SK-N-SH (cell line): ENCODE measurements at regions not wholly inside any gene's neighbourhood (a gene's known extent, or its start where the extent isn't known, plus 50 kb on each side); places are given as distances from the start of the nearest gene placed in this dataset.

Source experiments
- CTCF ChIA-PET: fragments of 300-600, 350-600 bp; formaldehyde crosslinking; extraction: SDS; loops from one replicate; lab custom pipeline; 2021; lab: Yijun Ruan, JAX
- POLR2A ChIA-PET: fragments of 350-600 bp; sonication (Branson Sonifier 250); formaldehyde crosslinking; extraction: SDS; loops from one replicate; lab custom pipeline; 2020; ENCODE audit warnings: antibody characterized with exemption, inconsistent platforms; lab: Yijun Ruan, JAX
- DNase-seq: peaks from one replicate; pipeline ENCODE4 v3.0.0; 2012
- H2AFZ ChIP-seq: fragments of 200-600 bp; sonication (generic); 2 replicates; pipeline ENCODE4 v1.8.1; 2016; ENCODE audit warnings: antibody characterized with exemption, mild to moderate bottlenecking, low read depth
- H3F3A ChIP-seq: fragments of 200-600 bp; sonication (generic); replicated peaks from 2 replicates; pipeline ENCODE3; 2016; ENCODE audit warnings: antibody characterized with exemption, mild to moderate bottlenecking; ENCODE audit not compliant: insufficient read depth
- H3K27ac ChIP-seq, 2 experiments: fragments of 200-500 bp in 1 of 2; fragments of 200-600 bp in 1 of 2; sonication (Bioruptor generic) in 1 of 2; sonication (generic), shearing (Covaris generic) in 1 of 2; 2 replicates each; pipeline versions ENCODE4 v1.5.1 to v1.6.1; 2014 to 2016; ENCODE audit warnings: low read depth in 2 of 2, inconsistent platforms in 1 of 2, low read length in 1 of 2, mild to moderate bottlenecking in 1 of 2, mixed read lengths in 1 of 2
- H3K27me3 ChIP-seq: fragments of 200-600 bp; sonication (generic), shearing (Covaris generic); 2 replicates; pipeline ENCODE4 v1.6.1; 2016; ENCODE audit warnings: mixed run types; ENCODE audit not compliant: insufficient read depth
- H3K36me3 ChIP-seq, 2 experiments: fragments of 200-500 bp in 1 of 2; fragments of 200-600 bp in 1 of 2; sonication (Bioruptor generic) in 1 of 2; sonication (generic) in 1 of 2; replicated peaks in 1 of 2; 2 replicates each; pipeline versions ENCODE3 to v1.5.1; 2014 to 2016; ENCODE audit warnings: low read length in 1 of 2, mild to moderate bottlenecking in 1 of 2; ENCODE audit not compliant: insufficient read depth in 2 of 2, control insufficient read depth in 1 of 2
- H3K4me1 ChIP-seq, 2 experiments: fragments of 200-500 bp in 1 of 2; fragments of 200-600 bp in 1 of 2; sonication (Bioruptor generic) in 1 of 2; sonication (generic), shearing (Covaris generic) in 1 of 2; 2 replicates each; pipeline versions ENCODE4 v1.5.1 to v1.6.1; 2014 to 2016; ENCODE audit warnings: low read depth in 1 of 2, low read length in 1 of 2, mixed run types in 1 of 2; ENCODE audit not compliant: insufficient read depth in 2 of 2, control insufficient read depth in 1 of 2
- H3K4me2 ChIP-seq: fragments of 200-600 bp; sonication (generic), shearing (Covaris generic); 2 replicates; pipeline ENCODE4 v1.6.1; 2017; ENCODE audit warnings: mixed run types
- H3K4me3 ChIP-seq, 2 experiments: fragments of 200-500 bp in 1 of 2; fragments of 200-600 bp in 1 of 2; sonication (Bioruptor generic) in 1 of 2; sonication (generic), shearing (Covaris generic) in 1 of 2; 2 replicates each; pipeline versions ENCODE4 v1.5.1 to v1.8.1; 2014 to 2016; ENCODE audit warnings: low read depth in 2 of 2, inconsistent platforms in 1 of 2, low read length in 1 of 2, mild to moderate bottlenecking in 1 of 2, mixed read lengths in 1 of 2, moderate library complexity in 1 of 2
- H3K79me2 ChIP-seq: fragments of 200-600 bp; sonication (generic); 2 replicates; pipeline ENCODE4 v1.8.1; 2017; ENCODE audit warnings: mild to moderate bottlenecking; ENCODE audit not compliant: insufficient read depth
- H3K9ac ChIP-seq: fragments of 200-600 bp; sonication (generic); 2 replicates; pipeline ENCODE4 v1.6.1; 2017; ENCODE audit warnings: mixed run types
- H3K9me2 ChIP-seq: fragments of 200-600 bp; sonication (generic); 2 replicates; pipeline ENCODE4 v1.6.1; 2017; ENCODE audit warnings: mixed run types
- H3K9me3 ChIP-seq: fragments of 200-600 bp; sonication (generic); 2 replicates; pipeline ENCODE4 v1.6.1; 2017; ENCODE audit warnings: mixed run types, mild to moderate bottlenecking, moderate library complexity
- H4K20me1 ChIP-seq: fragments of 200-600 bp; sonication (generic); 2 replicates; pipeline ENCODE4 v1.6.1; 2017; ENCODE audit warnings: mild to moderate bottlenecking, mixed run types; ENCODE audit not compliant: insufficient read depth
- CHD2 ChIP-seq: fragments of 150-350 bp; IDR thresholded peaks from 2 replicates; pipeline ENCODE4 v1.6.1; 2018; ENCODE audit warnings: low read length; ENCODE audit not compliant: partially characterized antibody
- CTCF ChIP-seq: fragments of 200-600 bp; sonication (generic); IDR thresholded peaks from 2 replicates; pipeline ENCODE4 v1.6.1; 2017; ENCODE audit warnings: antibody characterized with exemption, mild to moderate bottlenecking, moderate library complexity
- ELF1 ChIP-seq: IDR thresholded peaks from 2 replicates; pipeline ENCODE4 v1.4.0; 2012
- EZH2phosphoT487 ChIP-seq: fragments of 200-600 bp; sonication (generic); IDR thresholded peaks from 2 replicates; pipeline ENCODE4 v1.6.1; 2017; ENCODE audit warnings: low read depth, mixed run types, mild to moderate bottlenecking, antibody characterized with exemption, moderate library complexity, borderline replicate concordance
- FOSL2 ChIP-seq: IDR thresholded peaks from 2 replicates; pipeline ENCODE4 v1.4.0; 2012; ENCODE audit warnings: low read depth, mild to moderate bottlenecking, moderate library complexity, borderline replicate concordance
- FOXJ3 ChIP-seq: sonication (generic); formaldehyde crosslinking; IDR thresholded peaks from 2 replicates; pipeline ENCODE4 v1.5.1; 2020; ENCODE audit warnings: mild to moderate bottlenecking, missing genetic modification reagents
- GABPA ChIP-seq: IDR thresholded peaks from 2 replicates; pipeline ENCODE4 v1.4.0; 2012; ENCODE audit warnings: low read depth, mild to moderate bottlenecking
- GATA2 ChIP-seq: sonication (generic); formaldehyde crosslinking; IDR thresholded peaks from 2 replicates; pipeline ENCODE4 v1.5.0; 2020; ENCODE audit warnings: mild to moderate bottlenecking, missing genetic modification reagents
- JUND ChIP-seq: IDR thresholded peaks from 2 replicates; pipeline ENCODE4 v1.4.0; 2012
- MAX ChIP-seq: IDR thresholded peaks from 2 replicates; pipeline ENCODE4 v1.4.0; 2012; ENCODE audit warnings: low read depth
- MEF2A ChIP-seq: IDR thresholded peaks from 2 replicates; pipeline ENCODE4 v1.4.0; 2012; ENCODE audit warnings: low read depth, borderline replicate concordance
- MXI1 ChIP-seq: IDR thresholded peaks from 2 replicates; pipeline ENCODE4 v1.6.1; 2012; ENCODE audit warnings: mild to moderate bottlenecking, low read depth, low read length, improper control_type of control experiment
- NRF1 ChIP-seq: IDR thresholded peaks from 2 replicates; pipeline ENCODE4 v1.6.1; 2012; ENCODE audit warnings: low read depth, mild to moderate bottlenecking, low read length
- RFX5 ChIP-seq: IDR thresholded peaks from 2 replicates; pipeline ENCODE4 v1.6.1; 2012; ENCODE audit warnings: mild to moderate bottlenecking, improper control_type of control experiment, low read length
- SIN3A ChIP-seq: IDR thresholded peaks from 2 replicates; pipeline ENCODE4 v1.6.1; 2012; ENCODE audit warnings: low read depth, mild to moderate bottlenecking, low read length, moderate library complexity, borderline replicate concordance
- TAF1 ChIP-seq: IDR thresholded peaks from 2 replicates; pipeline ENCODE4 v1.6.1; 2012; ENCODE audit warnings: low read depth, mild to moderate bottlenecking, low read length, moderate library complexity, borderline replicate concordance
- TCF12 ChIP-seq: IDR thresholded peaks from 2 replicates; pipeline ENCODE4 v1.4.0; 2012
- TEAD4 ChIP-seq: IDR thresholded peaks from 2 replicates; pipeline ENCODE4 v1.4.0; 2012; ENCODE audit warnings: mild to moderate bottlenecking, borderline replicate concordance; ENCODE audit not compliant: insufficient read depth
- USF2 ChIP-seq: fragments of 150-350 bp; IDR thresholded peaks from 2 replicates; pipeline ENCODE4 v1.6.1; 2017; ENCODE audit warnings: antibody characterized with exemption, low read length, low read depth, borderline replicate concordance
- YY1 ChIP-seq: IDR thresholded peaks from 2 replicates; pipeline ENCODE4 v1.4.0; 2012; ENCODE audit warnings: low read depth, mild to moderate bottlenecking
- WGBS: methylation state at CpG from one replicate; pipeline ENCODE4 v1.1.6; 2017; ENCODE audit warnings: low lambda C conversion rate; 5-methylcytosine and 5-hydroxymethylcytosine counted together
- TF ChIP-seq, protein P1 (sequence below): IDR thresholded peaks from 2 replicates; pipeline ENCODE4 v1.4.0; 2012; ENCODE audit warnings: low read depth, borderline replicate concordance

- no peaks in the 10 kb centered on the region for H3K36me3 ChIP-seq
- H3K79me2 ChIP-seq = no peaks in the 10 kb centered on the region
- H3K4me1 ChIP-seq = no peaks in the 10 kb centered on the region
- no peak overlapping the region for H3K4me2 ChIP-seq
- no peaks in the 10 kb centered on the region for H4K20me1 ChIP-seq
- no peak overlapping the region for H3K27ac ChIP-seq
- CTCF ChIA-PET = no interaction called here
- H3K9me2 ChIP-seq = no peaks in the 10 kb centered on the region
- TF ChIP-seq MXI1 (no peak), JUND (no peak), SIN3A (no peak), MEF2A (no peak), USF2 (no peak), RFX5 (no peak), FOXJ3 (no peak), TEAD4 (no peak)
- TF ChIP-seq, protein P1, sequence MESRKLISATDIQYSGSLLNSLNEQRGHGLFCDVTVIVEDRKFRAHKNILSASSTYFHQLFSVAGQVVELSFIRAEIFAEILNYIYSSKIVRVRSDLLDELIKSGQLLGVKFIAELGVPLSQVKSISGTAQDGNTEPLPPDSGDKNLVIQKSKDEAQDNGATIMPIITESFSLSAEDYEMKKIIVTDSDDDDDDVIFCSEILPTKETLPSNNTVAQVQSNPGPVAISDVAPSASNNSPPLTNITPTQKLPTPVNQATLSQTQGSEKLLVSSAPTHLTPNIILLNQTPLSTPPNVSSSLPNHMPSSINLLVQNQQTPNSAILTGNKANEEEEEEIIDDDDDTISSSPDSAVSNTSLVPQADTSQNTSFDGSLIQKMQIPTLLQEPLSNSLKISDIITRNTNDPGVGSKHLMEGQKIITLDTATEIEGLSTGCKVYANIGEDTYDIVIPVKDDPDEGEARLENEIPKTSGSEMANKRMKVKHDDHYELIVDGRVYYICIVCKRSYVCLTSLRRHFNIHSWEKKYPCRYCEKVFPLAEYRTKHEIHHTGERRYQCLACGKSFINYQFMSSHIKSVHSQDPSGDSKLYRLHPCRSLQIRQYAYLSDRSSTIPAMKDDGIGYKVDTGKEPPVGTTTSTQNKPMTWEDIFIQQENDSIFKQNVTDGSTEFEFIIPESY = no peak
- 56% methylated on average over 10 of the region's 10 CpGs for WGBS
- no peak overlapping the region for H3K4me3 ChIP-seq
- H3K9me3 ChIP-seq = no peaks in the 10 kb centered on the region
- no peaks in the 10 kb centered on the region for H3F3A ChIP-seq
- no peak overlapping the region for H2AFZ ChIP-seq
- no peaks in the 10 kb centered on the region for H3K27me3 ChIP-seq
- POLR2A ChIA-PET = no interaction called here
- H3K9ac ChIP-seq = no peak overlapping the region
- DNase-seq = no peak
Measured at GRCh38 chr10:10295537-10295936, 722.1 kb upstream of the CELF2 start.

DNA sequence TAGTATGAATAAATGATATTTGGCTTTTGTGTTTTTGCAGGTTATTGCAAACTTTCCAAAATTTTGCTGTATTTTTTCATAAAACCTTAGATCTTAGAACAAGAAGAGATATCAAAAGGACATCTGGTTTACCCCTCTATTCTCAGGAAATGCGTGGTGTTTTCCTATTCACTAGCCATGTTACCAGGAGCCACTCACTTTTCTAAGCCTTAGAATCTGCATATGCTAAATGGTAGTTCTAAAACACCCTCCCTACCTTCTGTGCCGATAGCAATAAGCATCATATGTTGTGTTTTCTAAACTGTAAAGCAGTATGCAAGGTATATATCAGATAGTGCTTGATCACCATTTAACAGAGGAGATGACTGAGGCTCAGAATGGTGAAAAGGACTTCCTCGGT lies 715.0 kb upstream of the CELF2 start:
- Histone ChIP-seq H3K4me2 (no peak overlapping the region), H3K4me3 (no peak overlapping the region), H3K9me2 (no peaks in the 10 kb centered on the region), H3K36me3 (no peaks in the 10 kb centered on the region), H2AFZ (no peak overlapping the region), H3K9ac (no peak overlapping the region), H3K27me3 (no peaks in the 10 kb centered on the region), H4K20me1 (no peaks in the 10 kb centered on the region), H3K79me2 (no peaks in the 10 kb centered on the region), H3K27ac (no peak overlapping the region), H3K9me3 (no peaks in the 10 kb centered on the region), H3K4me1 (no peaks in the 10 kb centered on the region), H3F3A (no peaks in the 10 kb centered on the region)
- TF ChIP-seq NRF1 = no peak
- TF ChIP-seq CTCF = no peak
- TF ChIP-seq TCF12 = no peak
- no peak for TF ChIP-seq YY1
- TF ChIP-seq TAF1 = no peak
- TF ChIP-seq GABPA = no peak
- no peak for TF ChIP-seq CHD2
- TF ChIP-seq GATA2 (CRISPR knock-in tag) = no peak
- TF ChIP-seq FOSL2 = no peak
- TF ChIP-seq EZH2phosphoT487 = no peak
- no peak for TF ChIP-seq ELF1
- TF ChIP-seq MAX = no peak
- CTCF ChIA-PET = no interaction called here
- 2% methylated on average over 3 of the region's 3 CpGs for WGBS
- POLR2A ChIA-PET = no interaction called here
- DNase-seq = no peak
